PC-9 (cell line): ENCODE measurements at regions not wholly inside any gene's neighbourhood (a gene's known extent, or its start where the extent isn't known, plus 50 kb on each side); places are given as distances from the start of the nearest gene placed in this dataset.

Experiments used
- CTCF ChIP-seq: fragments of 200-600 bp; sonication (generic); conservative IDR thresholded peaks from 2 replicates; pipeline ENCODE4 v1.6.1; 2017; ENCODE audit warnings: mixed run types, antibody characterized with exemption, mild to moderate bottlenecking, moderate library complexity
- EZH2 ChIP-seq: fragments of 200-600 bp; sonication (generic); IDR thresholded peaks from 2 replicates; pipeline ENCODE4 v1.8.0; 2017; ENCODE audit warnings: antibody characterized with exemption, low read depth

GRCh38 chr20:4602297-4602631 lies 84.0 kb upstream of the PRNP start:
- TF ChIP-seq CTCF (no peak), EZH2 (no peak)
